ENCODE measurements at regions not wholly inside any gene's neighbourhood (a gene's known extent, or its start where the extent isn't known, plus 50 kb on each side); places are given as distances from the start of the nearest gene placed in this dataset.
"Not testable (repeated sequence)": the region's sequence is repeated elsewhere in the genome, so short reads cannot be mapped to it uniquely, and the experiment has no call there.

- no peak overlapping the region for H3K9ac ChIP-seq (ENCODE audit: control insufficient read depth, insufficient read depth, low read length)
- no peaks in the 10 kb centered on the region for H3K9me3 ChIP-seq (replicated peaks; ENCODE audit: control insufficient read depth, insufficient read depth, low read length)
- H2AFZ ChIP-seq (ENCODE audit: control insufficient read depth, low read depth, low read length), result no peak overlapping the region
- ChIA-PET RAD21 (ENCODE audit: unreplicated experiment) (no interaction called here), CTCF (no interaction called here), POLR2A (no interaction called here), SMC1A (ENCODE audit: uncharacterized antibody, unreplicated experiment) (interaction anchor here (0.9 kb wide), 1 partner anchor 249 kb away, joined by 3 read pairs; no protein-coding TSS in a partner anchor)
- H3K36me3 ChIP-seq (ENCODE audit: control insufficient read depth in 2 of 2, insufficient read depth in 2 of 2, low read length in 1 of 2), result no peaks in the 10 kb centered on the region
- BruUV-seq (replicated peaks), result no TSS peak
- H3K79me2 ChIP-seq (ENCODE audit: control insufficient read depth, insufficient read depth, low read length), result no peaks in the 10 kb centered on the region
- FAIRE-seq (no peak), ATAC-seq (no peak), DNase-seq (ENCODE audit: low read depth, low spot score) (no peak)
- in situ Hi-C loops (cut with MboI), result no loop called here
- H3K4me3 ChIP-seq, result no peak overlapping the region
- no peaks in the 10 kb centered on the region for H3K27me3 ChIP-seq (replicated peaks in 1 of 2; ENCODE audit: control insufficient read depth in 2 of 2, insufficient read depth in 2 of 2, low read length in 1 of 2)
- no peaks in the 10 kb centered on the region for H3K4me1 ChIP-seq (ENCODE audit: control insufficient read depth, insufficient read depth, low read length)
- intact Hi-C loops (cut with micrococcal nuclease; ENCODE audit: unreplicated experiment), result no loop called here
- TF ChIP-seq RELA (IDR thresholded peaks at IDR 0.05; ENCODE audit: borderline replicate concordance, partially characterized antibody) (no peak), HDAC2 (IDR thresholded peaks at IDR 0.05) (no peak), RBBP5 (conservative IDR thresholded peaks at IDR 0.05) (no peak), SIN3A (IDR thresholded peaks at IDR 0.05; ENCODE audit: low read depth, low read length) (no peak), TCF7 (IDR thresholded peaks at IDR 0.05; ENCODE audit: borderline replicate concordance) (no peak), NFIC (IDR thresholded peaks at IDR 0.05; ENCODE audit: low read depth, low read length) (no peak), IKZF1 (conservative IDR thresholded peaks at IDR 0.05) (no peak), NFXL1 (IDR thresholded peaks at IDR 0.05; ENCODE audit: borderline replicate concordance) (no peak), HDGF (IDR thresholded peaks at IDR 0.05) (no peak), ZNF217 (IDR thresholded peaks at IDR 0.05) (no peak)
- H3K27ac ChIP-seq (ENCODE audit: control insufficient read depth, insufficient read depth), result no peak overlapping the region
- no peaks in the 10 kb centered on the region for H4K20me1 ChIP-seq (ENCODE audit: control insufficient read depth, insufficient read depth)
- WGBS (ENCODE audit: insufficient coverage, insufficient replicate concordance, low lambda C conversion rate, missing lambda C conversion rate), result 18% methylated on average over 2 of the region's 2 CpGs
- H3K4me2 ChIP-seq (ENCODE audit: control insufficient read depth, insufficient read depth), result no peak overlapping the region
Observed at GRCh38 chr5:24268482-24269056, 376.2 kb downstream of the CDH10 start.

- H3K27ac ChIP-seq (ENCODE audit: control insufficient read depth, insufficient read depth); POLR2A ChIA-PET; H3K9ac ChIP-seq (ENCODE audit: control insufficient read depth, insufficient read depth, low read length); H3K36me3 ChIP-seq (ENCODE audit: control insufficient read depth in 2 of 2, insufficient read depth in 2 of 2, low read length in 1 of 2); H3K4me3 ChIP-seq; H3K4me1 ChIP-seq (ENCODE audit: control insufficient read depth, insufficient read depth, low read length); H3K9me3 ChIP-seq (replicated peaks; ENCODE audit: control insufficient read depth, insufficient read depth, low read length); DNase-seq (ENCODE audit: low read depth, low spot score); SMC1A ChIA-PET (ENCODE audit: uncharacterized antibody, unreplicated experiment); H3K4me2 ChIP-seq (ENCODE audit: control insufficient read depth, insufficient read depth); H2AFZ ChIP-seq (ENCODE audit: control insufficient read depth, low read depth, low read length); H4K20me1 ChIP-seq (ENCODE audit: control insufficient read depth, insufficient read depth); FAIRE-seq; CTCF ChIA-PET; RAD21 ChIA-PET (ENCODE audit: unreplicated experiment); BruUV-seq (replicated peaks); in situ Hi-C loops (cut with MboI); H3K79me2 ChIP-seq (ENCODE audit: control insufficient read depth, insufficient read depth, low read length); intact Hi-C loops (cut with micrococcal nuclease; ENCODE audit: unreplicated experiment); H3K27me3 ChIP-seq (replicated peaks in 1 of 2; ENCODE audit: control insufficient read depth in 2 of 2, insufficient read depth in 2 of 2, low read length in 1 of 2); ATAC-seq: not testable (repeated sequence)
- WGBS (ENCODE audit: insufficient coverage, insufficient replicate concordance, low lambda C conversion rate, missing lambda C conversion rate), result 16% methylated on average over 5 of the region's 5 CpGs
Observed at GRCh38 chr5:24271702-24272118, 373.1 kb downstream of the CDH10 start.

Measured in GM12878 (cell line).